GM19395 (cell line): ENCODE measurements at regions not wholly inside any gene's neighbourhood (a gene's known extent, or its start where the extent isn't known, plus 50 kb on each side); places are given as distances from the start of the nearest gene placed in this dataset.
"Not testable (repeated sequence)": the region's sequence is repeated elsewhere in the genome, so short reads cannot be mapped to it uniquely, and the experiment has no call there.

Source experiments
- ATAC-seq: cut with Tn5 transposase; IDR thresholded peaks from one replicate; pipeline ENCODE4 v1.9.1; 2021; ENCODE audit warnings: mild to moderate bottlenecking, moderate library complexity; ENCODE audit not compliant: unreplicated experiment

DNA sequence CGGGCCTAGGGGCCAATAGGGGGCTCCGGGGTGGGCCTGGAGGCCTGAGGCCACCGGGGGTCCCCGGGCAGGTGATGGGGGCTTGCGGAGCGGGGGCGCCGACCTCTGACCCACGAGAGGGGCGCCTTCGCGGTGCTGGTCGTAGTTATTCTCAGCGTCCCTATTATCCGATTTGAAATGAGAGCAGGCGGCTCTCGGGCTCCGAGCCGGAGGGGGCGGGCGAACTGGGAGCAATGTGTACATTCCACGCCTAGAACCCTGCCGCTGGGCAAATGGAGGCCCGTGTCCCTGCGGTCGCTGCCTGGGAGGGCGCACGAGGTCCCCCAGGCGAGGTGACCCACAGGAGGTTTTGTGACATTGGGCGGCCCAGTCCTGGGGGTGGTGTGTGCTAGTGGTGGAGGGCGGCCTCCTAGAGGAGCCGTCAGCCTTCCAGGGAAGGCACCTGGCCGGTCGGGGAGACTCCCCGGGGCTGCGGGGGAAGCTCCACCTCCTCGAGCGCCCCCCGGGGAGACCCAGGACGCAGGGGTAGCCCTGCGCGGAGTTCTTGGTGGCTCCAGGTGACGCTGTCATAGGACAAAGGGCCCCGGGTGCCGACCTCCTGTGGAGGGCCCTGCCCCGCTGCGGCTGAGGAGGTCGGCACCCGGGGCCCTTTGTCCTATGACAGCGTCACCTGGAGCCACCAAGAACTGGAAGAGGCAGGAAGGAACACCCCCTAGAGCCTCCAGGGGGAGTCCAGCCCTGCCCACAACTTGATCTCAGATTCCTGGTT is 102.6 kb upstream of the PRKX start:
- ATAC-seq, result peak; percentile 13

DNA sequence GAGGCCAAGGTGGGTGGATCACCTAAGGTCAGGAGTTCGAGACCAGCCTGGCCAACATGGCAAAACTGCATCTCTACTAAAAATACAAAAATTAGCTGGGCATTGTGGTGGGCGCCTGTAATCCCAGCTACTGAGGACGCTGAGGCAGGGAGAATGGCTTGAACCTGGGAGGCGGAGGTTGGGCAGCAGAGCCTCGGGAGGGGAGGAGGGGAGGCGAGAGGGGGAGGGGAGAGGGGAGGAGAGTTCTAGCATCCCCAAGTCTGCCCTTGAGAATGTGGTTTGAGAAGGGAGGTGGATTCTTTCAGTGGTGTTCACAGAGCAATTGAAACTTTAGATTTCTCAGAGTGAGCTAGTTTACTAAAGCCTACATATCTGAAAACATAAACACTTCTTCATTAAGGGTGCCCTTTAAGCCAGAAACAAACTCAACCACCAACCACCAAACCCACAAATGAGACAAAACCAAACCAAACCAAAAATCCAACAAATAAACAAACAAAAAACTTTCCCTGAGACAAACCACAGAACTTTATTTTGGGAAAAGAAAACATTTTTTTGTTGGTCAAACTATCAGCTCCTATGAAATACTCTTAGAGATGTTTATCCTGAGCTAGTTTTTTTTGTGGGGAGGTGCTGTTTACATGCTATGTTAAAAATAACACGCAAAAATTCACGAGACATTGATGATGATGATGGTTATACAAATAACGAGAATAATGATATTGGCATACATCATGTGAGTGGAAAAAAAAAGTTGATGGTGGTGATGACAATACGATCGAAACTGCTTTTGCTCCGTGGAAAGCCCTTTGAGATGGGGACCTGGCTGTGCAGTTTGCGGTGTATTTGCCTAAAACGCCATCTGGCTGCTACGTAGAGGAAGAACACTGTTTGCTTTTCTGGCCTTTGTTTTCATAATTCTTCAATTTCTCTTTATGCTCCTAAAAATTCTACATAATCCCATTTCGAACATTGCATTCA is 98.2 kb upstream of the PRKX start:
- ATAC-seq, result peak; percentile 21

DNA sequence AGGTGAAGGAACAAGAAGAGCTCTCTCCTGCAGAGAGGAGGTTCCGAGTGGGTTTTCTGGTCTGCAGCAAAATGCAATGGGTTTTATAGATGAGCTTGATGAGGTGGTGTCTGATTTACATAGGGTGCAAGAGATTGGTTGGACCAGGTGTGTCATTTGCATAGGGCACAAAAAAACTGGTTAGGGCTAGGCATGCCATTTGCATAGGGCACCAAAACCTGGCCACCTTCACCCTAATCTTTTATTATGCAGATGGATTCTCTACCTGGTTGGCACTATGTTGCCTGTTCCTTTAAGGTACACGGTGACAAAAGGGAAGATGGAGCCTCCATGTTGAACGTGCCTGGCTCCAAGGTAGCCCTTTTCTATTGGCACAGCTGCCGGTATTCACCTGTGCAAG is 94.5 kb upstream of the PRKX start:
- ATAC-seq, result no peak

DNA sequence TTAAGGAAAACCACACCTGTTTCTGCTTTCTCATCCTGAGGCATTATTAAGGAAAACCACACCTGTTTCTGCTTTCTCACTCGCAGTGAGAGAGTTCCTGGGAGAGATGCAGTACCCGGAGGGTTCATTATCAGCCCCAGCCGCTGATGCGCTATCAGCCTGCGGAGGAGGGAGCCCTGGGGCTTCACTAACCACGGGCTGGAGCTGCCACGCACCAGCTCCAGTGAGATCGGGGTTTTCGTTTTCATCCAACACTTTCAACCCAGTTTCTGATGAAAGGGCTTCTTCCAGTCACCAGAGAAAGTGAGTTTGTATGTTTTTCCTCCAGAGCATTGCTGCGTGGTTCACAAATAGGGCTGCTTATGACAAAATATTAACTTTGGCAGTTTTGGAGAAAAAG is 93.2 kb upstream of the PRKX start:
- no peak for ATAC-seq

DNA sequence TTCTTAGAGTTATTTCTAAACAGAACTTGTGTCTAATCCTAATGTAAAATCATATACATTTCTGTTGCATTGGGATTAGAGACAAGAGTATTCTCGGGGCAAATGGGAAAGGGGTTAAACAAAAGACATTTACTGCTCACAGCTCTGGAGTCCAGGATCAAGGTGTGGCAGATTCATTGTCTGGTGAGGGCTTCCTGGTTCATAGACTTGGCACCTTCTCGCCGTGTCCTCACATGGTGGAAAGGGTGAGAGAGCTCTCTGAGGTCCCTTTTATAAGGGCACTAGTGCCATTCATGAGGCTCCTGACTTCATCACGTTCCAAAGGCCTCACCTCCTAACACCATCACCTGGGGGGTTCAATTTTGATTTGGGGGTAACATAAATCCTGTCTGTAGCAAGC is 90.3 kb upstream of the PRKX start:
- ATAC-seq, result no peak

DNA sequence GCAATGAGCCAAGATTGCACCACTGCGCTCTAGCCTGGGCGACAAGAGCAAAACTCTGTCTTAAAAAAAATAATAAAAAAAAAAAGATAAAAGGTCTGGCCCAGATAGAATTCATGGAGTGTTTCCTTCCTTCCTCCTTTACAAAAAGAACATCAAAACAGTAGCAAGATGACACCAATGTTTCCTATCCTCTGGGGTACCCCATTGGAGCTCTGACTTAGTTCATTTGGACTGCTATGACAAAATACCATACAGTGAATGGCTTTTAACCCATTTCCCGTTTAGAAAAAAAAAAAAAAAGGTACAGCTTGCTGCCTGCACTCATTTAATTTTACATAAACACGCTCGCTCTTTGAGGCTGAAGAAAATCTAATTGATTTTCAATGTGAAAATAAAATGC is 89.9 kb upstream of the PRKX start:
- ATAC-seq, result no peak

DNA sequence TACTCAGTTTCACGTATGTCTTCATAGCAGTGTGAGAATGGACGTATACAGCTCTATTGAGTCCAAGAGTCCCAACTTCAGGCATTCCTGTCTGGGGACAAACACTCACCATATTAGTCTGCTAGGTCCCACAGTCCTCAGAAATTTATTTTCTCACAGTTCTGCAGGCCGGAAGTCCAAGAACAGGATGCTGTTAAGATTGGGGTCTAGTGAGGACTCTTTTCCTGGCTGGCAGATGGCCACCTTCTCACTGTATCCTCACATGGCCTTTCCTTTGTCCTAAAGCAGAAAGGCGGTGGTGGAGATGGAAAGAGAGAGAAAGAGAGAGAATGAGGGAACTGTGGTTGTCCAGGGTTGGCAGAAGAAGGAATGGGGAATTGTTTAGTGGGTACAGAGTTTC is 82.0 kb upstream of the PRKX start:
- ATAC-seq, result not testable (repeated sequence)

DNA sequence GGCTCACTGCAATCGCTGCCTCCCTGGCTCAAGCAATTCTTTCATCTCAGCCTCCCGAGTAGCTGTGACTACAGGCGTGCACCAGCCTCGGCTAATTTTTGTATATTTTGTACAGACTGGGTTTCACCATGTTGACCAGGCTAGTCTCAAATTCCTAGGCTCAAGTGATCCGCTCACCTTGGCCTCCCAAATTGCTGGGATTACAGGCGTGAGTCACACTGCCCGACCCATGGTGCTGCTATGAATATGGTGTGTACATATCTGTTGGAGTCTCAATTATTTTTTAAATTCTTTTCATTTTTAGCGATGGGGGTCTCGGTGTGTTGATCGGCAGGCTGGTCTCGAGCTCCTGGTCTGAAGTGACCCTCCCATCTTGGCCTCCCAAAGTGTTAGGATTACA is 78.0 kb upstream of the PRKX start:
- ATAC-seq, result no peak

DNA sequence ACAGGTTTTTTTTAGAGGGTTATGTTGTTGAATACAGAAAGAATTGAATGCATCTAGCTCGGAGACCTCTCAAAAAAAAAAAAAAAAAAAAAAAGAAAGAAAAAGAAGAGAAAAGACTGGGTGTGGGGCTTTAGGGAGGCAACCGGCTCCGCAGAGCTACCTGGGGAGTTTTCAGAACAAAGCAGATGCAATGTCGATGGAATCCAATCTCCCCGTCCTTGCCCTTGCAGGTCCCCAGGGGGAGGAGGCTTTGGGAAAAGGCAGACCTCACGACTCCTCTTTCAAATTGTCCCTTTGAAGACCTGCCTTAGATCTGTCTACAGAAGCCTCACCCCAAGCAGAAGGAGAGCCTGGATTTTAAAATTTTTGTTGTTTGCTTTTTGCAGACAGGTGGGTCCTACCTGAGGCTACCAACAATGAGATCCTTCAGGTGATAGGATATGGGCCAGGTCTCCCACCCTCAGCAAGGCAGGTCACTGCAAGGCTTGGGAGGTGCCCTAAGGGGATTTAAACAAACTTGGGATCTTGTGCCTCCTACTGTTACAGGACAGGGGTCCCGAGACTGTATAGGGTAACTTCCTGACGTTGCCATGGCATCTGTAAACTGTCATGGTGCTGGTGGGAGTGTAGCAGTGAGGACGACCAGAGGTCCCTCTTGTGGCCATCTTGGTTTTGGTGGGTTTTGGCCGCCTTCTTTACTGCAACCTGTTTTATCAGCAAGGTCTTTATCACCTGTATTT is 75.2 kb upstream of the PRKX start:
- ATAC-seq, result no peak

DNA sequence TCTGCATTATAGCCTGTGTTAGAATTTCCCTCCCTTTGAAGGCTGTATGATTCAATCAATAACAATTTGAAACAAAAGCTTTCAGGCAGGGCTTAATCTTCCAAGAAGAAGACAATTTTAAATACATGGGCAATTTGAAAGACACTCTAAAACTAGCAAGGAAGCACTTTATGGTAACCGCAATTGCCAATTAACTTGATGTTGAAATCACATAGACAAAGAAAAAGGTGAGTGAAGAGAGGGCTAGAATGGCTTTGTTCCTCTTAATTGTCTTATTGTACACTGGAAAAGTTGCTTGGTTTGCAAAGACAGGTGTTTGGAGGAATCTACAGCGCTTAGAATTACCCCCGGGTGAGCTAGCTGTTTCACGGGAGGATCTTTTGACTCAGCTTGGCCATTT is 74.4 kb upstream of the PRKX start:
- no peak for ATAC-seq

DNA sequence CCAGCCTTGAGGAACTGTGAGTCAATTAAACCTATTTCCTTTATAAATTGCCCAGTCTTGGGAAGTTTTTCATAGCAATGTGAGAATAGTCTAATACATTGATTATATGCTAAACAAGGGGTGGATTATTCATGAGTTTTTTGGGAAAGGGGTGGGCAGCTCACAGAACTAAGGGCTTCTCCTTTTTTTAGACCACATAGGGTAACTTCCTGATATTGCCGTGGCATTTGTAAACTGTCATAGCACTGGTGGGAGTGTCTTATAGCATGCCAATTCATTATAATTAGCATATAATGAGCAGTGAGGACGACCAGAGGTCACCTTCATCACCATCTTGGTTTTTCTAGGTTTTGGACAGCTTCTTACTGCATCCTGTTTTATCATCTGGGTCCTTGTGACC is 72.4 kb upstream of the PRKX start:
- ATAC-seq, result not testable (repeated sequence)

DNA sequence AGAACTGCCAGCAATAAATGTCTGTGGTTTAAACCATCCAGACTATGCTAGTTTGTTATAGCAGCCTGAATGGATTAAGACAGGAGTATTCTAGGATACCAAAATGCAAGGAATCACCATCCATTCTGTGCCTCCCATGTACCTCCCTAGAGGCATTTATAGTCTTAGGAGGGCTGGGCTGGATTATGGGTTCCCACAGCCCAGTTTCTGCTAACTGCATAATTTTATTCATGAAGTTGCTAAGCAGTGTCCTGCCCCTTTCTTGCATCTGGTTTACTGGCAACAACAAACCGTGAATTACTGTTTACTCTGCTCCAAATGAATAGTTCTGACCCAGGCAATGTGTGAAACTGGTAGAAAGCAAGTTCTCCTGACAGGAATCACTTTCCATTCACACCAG is 67.1 kb upstream of the PRKX start:
- no peak for ATAC-seq

DNA sequence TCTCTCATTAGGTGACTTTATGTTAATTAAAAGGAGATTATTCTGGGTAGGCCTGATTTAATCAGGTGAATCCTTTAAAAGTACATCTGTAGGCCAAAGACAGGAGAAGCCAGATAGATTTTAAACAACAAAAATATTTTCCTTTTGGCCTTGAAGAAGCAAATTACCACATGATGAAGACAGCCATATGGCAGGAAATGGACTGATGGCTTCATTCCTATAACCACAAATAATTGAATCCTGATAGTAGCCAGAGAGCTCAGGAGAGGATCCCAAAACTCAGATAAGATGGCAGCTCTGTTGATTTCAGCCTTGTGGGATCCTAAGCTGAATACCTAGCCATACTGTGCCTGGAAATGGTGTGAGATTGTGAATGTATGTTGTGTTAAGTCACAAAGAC is 66.1 kb upstream of the PRKX start:
- ATAC-seq, result no peak

DNA sequence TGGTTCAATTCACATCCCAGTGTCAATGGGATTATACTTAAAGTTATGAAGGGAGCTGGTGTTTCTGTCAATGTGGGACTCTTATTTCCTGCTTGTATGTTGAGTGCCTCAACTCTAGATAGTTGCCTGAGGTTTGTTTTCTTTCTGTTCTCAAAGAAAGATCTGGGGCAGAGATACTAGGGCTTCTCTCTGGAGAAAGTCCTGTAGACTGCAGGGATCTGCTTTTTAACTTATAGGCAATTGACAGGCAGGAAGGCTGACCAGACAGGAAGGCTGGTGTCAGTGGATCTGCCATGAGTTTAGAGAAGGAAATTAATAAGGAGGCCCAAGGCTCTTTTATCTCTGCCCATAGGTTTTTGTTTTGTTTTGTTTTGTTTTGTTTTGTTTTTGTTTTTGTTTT is 64.0 kb upstream of the PRKX start:
- no peak for ATAC-seq

DNA sequence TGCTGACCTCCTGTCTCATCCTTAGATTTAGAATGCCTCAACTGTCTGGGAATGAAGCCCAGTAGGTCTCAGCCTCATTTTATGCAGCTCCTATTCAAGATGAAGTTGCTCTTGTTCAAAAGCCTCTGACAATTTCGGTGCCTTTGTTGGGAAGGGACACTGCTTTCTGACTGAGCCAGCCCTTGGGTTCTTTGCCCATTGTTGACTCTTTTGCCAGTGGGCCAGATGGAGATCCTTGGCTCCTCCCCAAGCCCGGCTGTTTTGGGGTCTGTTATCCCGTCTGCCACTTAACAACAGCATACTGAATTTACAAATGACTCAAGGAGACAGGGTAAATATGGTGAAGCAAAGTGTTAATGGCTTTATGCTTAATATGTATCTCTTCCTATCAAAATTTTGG is 58.3 kb upstream of the PRKX start:
- no peak for ATAC-seq

DNA sequence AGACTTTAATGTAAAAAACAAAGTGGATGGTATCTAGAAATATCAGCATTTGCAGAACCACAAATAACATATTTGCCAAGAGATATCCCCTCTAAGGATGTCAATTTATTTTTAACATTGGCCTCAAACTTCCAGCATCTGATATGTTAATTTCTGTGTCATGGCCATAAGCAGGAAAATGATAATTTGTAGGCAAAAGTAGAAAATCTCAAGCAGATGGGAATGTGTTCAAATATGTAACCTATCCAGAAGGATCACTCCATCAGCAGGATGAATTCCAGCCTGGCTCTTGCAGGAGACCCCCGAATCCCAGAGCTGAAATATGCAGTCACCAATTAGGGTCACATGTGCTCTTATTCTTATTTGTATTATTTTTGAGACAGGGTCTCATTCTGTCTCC is 55.4 kb upstream of the PRKX start:
- ATAC-seq, result no peak
